ENCODE measurements at regions not wholly inside any gene's neighbourhood (a gene's known extent, or its start where the extent isn't known, plus 50 kb on each side); places are given as distances from the start of the nearest gene placed in this dataset.

DNA sequence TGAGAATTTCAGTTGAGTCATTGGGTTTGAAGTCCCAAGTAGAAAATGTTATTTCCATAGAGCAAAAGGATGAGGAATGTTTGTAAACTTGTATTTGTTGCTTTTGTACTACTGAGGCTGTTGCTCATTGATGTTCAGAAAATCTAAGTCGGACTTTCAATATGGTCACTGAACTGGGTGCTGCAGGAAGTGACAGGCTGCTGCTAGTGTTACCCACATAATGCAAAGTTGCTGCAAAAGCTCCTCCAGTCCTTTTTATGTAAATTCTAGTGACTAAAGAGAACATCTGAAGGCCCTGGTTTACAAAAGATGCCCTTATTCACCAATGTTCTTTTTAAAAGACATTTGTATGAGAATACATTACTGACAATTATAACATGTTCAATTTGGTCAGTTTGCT is 131.1 kb upstream of the FAM98A start:
- Mint-ChIP-seq H3K27me3 (ENCODE audit: low read depth) (no peaks in the 10 kb centered on the region), H3K9me3 (peaks cover 2 to 3% of the 10 kb centered on the region in 2 donors), H3K27ac (no peak overlapping the region), H3K4me1 (ENCODE audit: low read depth) (no peaks in the 10 kb centered on the region), H3K4me3 (no peak overlapping the region), H3K36me3 (ENCODE audit: insufficient read depth in 2 of 2) (no peaks in the 10 kb centered on the region)
- ATAC-seq (replicated peaks in 1 of 2) (no peak), DNase-seq (no peak)

- peaks cover 2 to 3% of the 10 kb centered on the region in 2 donors for H3K9me3 Mint-ChIP-seq
- no peak overlapping the region for H3K4me3 Mint-ChIP-seq
- no peak overlapping the region for H3K27ac Mint-ChIP-seq
- ATAC-seq (replicated peaks in 1 of 2) (no peak), DNase-seq (no peak)
- no peaks in the 10 kb centered on the region for H3K4me1 Mint-ChIP-seq (ENCODE audit: low read depth)
- no peaks in the 10 kb centered on the region for H3K27me3 Mint-ChIP-seq (ENCODE audit: low read depth)
- no peaks in the 10 kb centered on the region for H3K36me3 Mint-ChIP-seq (ENCODE audit: insufficient read depth in 2 of 2)
These were observed 130.3 kb upstream of the FAM98A start for GRCh38 chr2:33729353-33729752.

GRCh38 chr2:33728106-33728505 is 129.0 kb upstream of the FAM98A start:
- H3K9me3 Mint-ChIP-seq = peaks cover 2 to 3% of the 10 kb centered on the region in 2 donors
- H3K4me1 Mint-ChIP-seq (ENCODE audit: low read depth) = no peaks in the 10 kb centered on the region
- ATAC-seq (replicated peaks in 1 of 2) (no peak), DNase-seq (no peak)
- H3K36me3 Mint-ChIP-seq (ENCODE audit: insufficient read depth in 2 of 2) = no peaks in the 10 kb centered on the region
- no peak overlapping the region for H3K4me3 Mint-ChIP-seq
- H3K27me3 Mint-ChIP-seq (ENCODE audit: low read depth) = no peaks in the 10 kb centered on the region
- no peak overlapping the region for H3K27ac Mint-ChIP-seq

DNA sequence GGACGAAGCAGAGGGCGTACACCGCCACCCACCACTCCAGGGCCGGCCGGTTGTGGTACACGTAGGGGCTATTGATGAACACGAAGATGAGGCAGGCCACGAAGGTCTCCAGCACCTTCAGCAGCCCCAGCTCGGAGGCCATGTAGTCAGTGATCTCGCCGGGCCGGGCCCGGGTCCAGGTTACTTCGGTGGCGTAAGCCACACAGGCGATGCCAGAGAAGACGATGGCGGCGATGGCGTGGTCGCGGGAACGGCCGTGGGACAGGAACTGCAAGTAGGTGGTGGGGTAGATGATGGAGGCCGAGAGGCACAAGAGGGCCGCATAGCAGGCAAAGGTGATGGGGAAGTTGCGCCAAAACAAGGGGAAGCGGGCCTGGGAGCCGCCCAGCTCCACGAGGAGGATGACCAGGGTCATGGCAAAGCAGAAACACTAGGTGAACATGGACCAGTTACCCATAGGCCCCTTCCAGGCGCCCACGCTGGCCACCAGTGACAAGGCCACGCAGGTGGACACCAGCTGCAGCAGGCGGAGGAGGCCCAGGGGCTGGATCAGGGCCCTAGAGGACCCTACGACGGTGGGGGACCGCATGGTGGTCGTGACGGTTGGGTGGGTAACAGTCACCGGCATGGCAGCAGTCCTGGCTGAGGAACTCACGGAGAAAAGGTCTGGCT is 128.4 kb upstream of the FAM98A start:
- ATAC-seq (replicated peaks in 1 of 2) = no peak
- Mint-ChIP-seq H3K27me3 (ENCODE audit: low read depth) (no peaks in the 10 kb centered on the region), H3K4me3 (no peak overlapping the region), H3K36me3 (ENCODE audit: insufficient read depth in 2 of 2) (no peaks in the 10 kb centered on the region), H3K9me3 (peaks cover 2 to 3% of the 10 kb centered on the region in 2 donors), H3K4me1 (ENCODE audit: low read depth) (no peaks in the 10 kb centered on the region), H3K27ac (no peak overlapping the region)
- no peak for DNase-seq

DNA sequence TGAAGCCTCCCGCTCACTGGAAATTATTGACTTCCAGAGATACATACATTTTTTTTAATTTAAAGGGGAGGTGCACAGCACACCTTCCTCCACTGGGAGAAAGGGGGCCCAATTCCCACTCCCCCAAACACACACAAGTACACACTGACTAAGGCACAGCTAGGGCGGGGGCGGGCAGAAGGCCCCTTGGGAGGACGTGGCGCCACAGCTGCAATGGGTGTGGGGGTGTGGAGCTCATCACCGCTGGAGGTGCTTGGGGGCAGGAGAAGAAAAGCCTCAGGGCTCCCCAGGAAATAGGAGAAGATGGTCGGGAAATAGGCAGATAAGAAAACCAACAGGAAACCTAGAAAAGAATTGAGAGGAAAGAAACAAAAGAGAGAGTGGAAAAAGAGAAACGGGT is 127.3 kb upstream of the FAM98A start:
- Mint-ChIP-seq H3K27me3 (ENCODE audit: low read depth) (no peaks in the 10 kb centered on the region), H3K4me3 (no peak overlapping the region), H3K9me3 (peaks cover 2 to 3% of the 10 kb centered on the region in 2 donors), H3K4me1 (ENCODE audit: low read depth) (no peaks in the 10 kb centered on the region), H3K36me3 (ENCODE audit: insufficient read depth in 2 of 2) (no peaks in the 10 kb centered on the region), H3K27ac (no peak overlapping the region)
- ATAC-seq (replicated peaks in 1 of 2) (no peak), DNase-seq (no peak)

DNA sequence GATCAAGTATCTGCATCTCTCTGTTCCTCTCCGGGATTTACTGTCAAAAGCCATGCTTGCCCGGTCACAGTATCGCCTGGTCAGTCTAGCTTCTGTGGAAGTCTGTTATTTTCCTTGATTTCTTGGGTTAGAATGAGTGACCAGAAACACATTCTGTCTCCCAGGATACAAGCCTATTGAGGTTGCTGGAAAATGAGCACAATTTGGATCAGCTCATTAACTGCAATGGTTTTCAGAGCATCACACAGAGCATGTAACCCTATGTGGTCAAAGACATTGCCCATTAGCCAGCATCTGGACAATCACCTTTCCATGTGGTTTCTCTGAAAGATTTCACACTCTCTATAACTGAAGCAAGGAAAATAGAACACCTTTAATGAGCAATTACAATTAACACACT is 124.2 kb upstream of the FAM98A start:
- Mint-ChIP-seq H3K27me3 (ENCODE audit: low read depth) (peaks cover 7% of the 10 kb centered on the region), H3K27ac (no peak overlapping the region), H3K4me1 (ENCODE audit: low read depth) (no peaks in the 10 kb centered on the region), H3K9me3 (peaks cover 2 to 3% of the 10 kb centered on the region in 2 donors), H3K4me3 (no peak overlapping the region), H3K36me3 (ENCODE audit: insufficient read depth in 2 of 2) (no peaks in the 10 kb centered on the region)
- no peak for ATAC-seq (replicated peaks in 1 of 2)
- DNase-seq = no peak

DNA sequence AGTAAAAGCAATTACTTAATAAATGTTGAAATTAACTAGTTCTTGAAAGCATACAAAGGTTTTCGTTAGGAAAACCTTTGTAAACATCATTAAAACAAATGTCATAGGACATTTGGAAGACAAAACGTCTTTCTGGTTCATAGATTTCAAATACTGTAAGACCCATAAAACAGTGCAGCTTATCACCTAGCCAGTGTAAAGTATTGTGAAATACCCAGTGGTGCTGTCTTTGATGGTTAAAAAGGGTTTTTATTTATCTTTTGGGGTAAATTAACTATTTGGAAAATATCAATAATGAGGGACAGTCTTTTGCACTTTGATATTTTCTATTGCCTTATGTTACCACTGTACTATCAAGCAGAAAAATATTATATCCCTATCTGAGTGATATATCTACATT is 120.0 kb upstream of the FAM98A start:
- H3K9me3 Mint-ChIP-seq = no peaks in the 10 kb centered on the region
- ATAC-seq (replicated peaks in 1 of 2) (no peak), DNase-seq (no peak)
- H3K27me3 Mint-ChIP-seq (ENCODE audit: low read depth) = peaks cover 16% of the 10 kb centered on the region
- no peak overlapping the region for H3K27ac Mint-ChIP-seq
- no peaks in the 10 kb centered on the region for H3K36me3 Mint-ChIP-seq (ENCODE audit: insufficient read depth in 2 of 2)
- H3K4me3 Mint-ChIP-seq = no peak overlapping the region
- no peaks in the 10 kb centered on the region for H3K4me1 Mint-ChIP-seq (ENCODE audit: low read depth)

DNA sequence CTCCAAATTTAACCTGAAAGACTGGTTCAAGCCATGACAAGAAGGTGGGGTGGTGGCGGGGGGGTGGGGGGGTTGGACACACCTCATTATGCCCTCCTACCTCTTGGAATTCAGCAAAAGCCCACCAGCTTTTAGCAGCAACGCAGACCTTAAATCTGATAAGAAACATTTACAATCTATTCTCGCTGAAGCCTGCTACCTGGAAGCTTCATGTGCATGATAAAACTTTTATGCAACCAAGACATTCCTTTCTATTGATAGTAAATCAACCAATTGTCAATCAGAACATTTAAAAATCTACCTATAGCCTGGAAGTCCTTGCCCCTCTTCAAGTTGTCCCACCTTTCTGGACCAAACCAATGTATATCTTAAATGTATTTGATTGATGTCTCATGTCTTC is 113.6 kb upstream of the FAM98A start:
- Mint-ChIP-seq H3K27ac (no peak overlapping the region), H3K4me3 (no peak overlapping the region), H3K36me3 (ENCODE audit: insufficient read depth in 2 of 2) (no peaks in the 10 kb centered on the region), H3K27me3 (ENCODE audit: low read depth) (peaks cover 8% of the 10 kb centered on the region), H3K9me3 (no peaks in the 10 kb centered on the region), H3K4me1 (ENCODE audit: low read depth) (no peaks in the 10 kb centered on the region)
- no peak for ATAC-seq (replicated peaks in 1 of 2)
- no peak for DNase-seq

DNA sequence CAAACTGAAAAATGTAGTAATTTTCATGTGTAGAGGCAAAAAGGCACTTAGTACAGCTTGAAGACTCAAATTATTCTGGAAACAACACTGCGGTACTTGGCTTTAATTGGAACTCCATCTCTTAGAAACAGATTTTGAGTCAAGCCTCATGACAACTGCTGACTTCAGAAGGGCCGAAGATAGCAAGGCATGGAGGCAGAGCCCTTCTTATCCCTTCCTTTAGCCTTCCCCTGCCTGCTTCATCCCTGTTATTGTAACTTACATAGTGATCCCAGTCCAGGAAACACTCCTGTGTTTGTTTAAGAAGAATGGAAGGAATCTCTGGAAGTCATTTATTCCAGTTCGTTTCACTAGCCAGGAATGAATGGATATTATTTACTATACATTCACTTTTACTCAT is 110.9 kb upstream of the FAM98A start:
- H3K27me3 Mint-ChIP-seq (ENCODE audit: low read depth) = no peaks in the 10 kb centered on the region
- ATAC-seq (replicated peaks in 1 of 2) = no peak
- no peak overlapping the region for H3K4me3 Mint-ChIP-seq
- no peaks in the 10 kb centered on the region for H3K4me1 Mint-ChIP-seq (ENCODE audit: low read depth)
- no peaks in the 10 kb centered on the region for H3K9me3 Mint-ChIP-seq
- no peak for DNase-seq
- H3K27ac Mint-ChIP-seq = no peak overlapping the region
- H3K36me3 Mint-ChIP-seq (ENCODE audit: insufficient read depth in 2 of 2) = no peaks in the 10 kb centered on the region

DNA sequence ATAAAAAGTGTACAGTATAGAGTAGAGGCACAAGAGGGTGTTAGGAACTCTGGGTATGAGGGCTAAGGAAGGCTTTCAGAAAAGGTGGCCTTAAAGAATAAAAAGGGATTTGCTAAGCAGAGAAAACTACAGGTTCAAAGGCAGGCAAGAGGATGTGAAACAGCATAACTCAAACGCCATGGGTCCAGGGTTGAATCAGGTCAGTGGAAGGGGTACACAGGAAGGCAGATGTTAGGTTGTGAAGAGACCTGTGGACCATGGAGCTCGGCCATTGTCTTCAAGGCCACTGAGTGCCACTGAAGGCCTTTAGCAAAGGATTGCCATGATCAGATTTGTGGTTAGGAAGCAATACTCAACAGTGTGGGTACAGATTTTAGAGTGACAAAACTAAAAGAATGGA is 108.2 kb upstream of the FAM98A start:
- Mint-ChIP-seq H3K27ac (no peak overlapping the region), H3K4me1 (ENCODE audit: low read depth) (no peaks in the 10 kb centered on the region), H3K27me3 (ENCODE audit: low read depth) (no peaks in the 10 kb centered on the region), H3K9me3 (no peaks in the 10 kb centered on the region), H3K4me3 (no peak overlapping the region), H3K36me3 (ENCODE audit: insufficient read depth in 2 of 2) (no peaks in the 10 kb centered on the region)
- no peak for ATAC-seq (replicated peaks in 1 of 2)
- DNase-seq = no peak

- ATAC-seq (replicated peaks in 1 of 2) (no peak), DNase-seq (no peak)
- Mint-ChIP-seq H3K27ac (no peak overlapping the region), H3K36me3 (ENCODE audit: insufficient read depth in 2 of 2) (no peaks in the 10 kb centered on the region), H3K9me3 (no peaks in the 10 kb centered on the region), H3K4me1 (ENCODE audit: low read depth) (no peaks in the 10 kb centered on the region), H3K4me3 (no peak overlapping the region), H3K27me3 (ENCODE audit: low read depth) (no peaks in the 10 kb centered on the region)
These were observed 107.3 kb upstream of the FAM98A start for GRCh38 chr2:33706410-33706809.

DNA sequence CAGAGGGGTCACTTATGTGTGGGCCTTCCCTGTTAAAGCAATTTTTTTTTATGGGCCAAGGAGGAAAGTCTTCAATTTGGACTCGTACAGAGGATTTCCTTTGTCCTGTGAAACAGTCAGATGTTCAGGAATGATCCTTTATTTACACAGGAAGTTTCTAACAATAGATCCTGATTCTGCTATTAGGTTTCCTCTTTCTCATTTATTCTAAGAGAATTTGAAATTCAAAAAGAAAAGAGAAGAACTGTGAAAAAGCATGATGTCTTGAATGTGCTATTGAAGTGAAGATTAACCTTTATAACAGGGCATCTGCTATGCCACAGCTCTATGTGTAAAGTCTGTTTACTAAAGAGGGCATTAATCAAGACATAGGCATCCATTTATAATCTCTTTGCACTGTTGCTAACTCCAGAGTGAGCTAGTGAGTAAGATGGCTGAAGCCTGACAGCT is 105.3 kb upstream of the FAM98A start:
- ATAC-seq (replicated peaks in 1 of 2) (no peak), DNase-seq (no peak)
- H3K36me3 Mint-ChIP-seq (ENCODE audit: insufficient read depth in 2 of 2) = no peaks in the 10 kb centered on the region
- no peak overlapping the region for H3K4me3 Mint-ChIP-seq
- no peaks in the 10 kb centered on the region for H3K27me3 Mint-ChIP-seq (ENCODE audit: low read depth)
- no peaks in the 10 kb centered on the region for H3K9me3 Mint-ChIP-seq
- no peaks in the 10 kb centered on the region for H3K4me1 Mint-ChIP-seq (ENCODE audit: low read depth)
- no peak overlapping the region for H3K27ac Mint-ChIP-seq

- peaks cover 4 to 11% of the 10 kb centered on the region in 2 donors for H3K36me3 Mint-ChIP-seq (ENCODE audit: insufficient read depth in 2 of 2)
- H3K4me3 Mint-ChIP-seq = no peak overlapping the region
- H3K9me3 Mint-ChIP-seq = peaks cover 9 to 14% of the 10 kb centered on the region in 2 donors
- DNase-seq (no peak), ATAC-seq (replicated peaks in 1 of 2) (no peak)
- H3K27me3 Mint-ChIP-seq (ENCODE audit: low read depth) = peaks cover 20% of the 10 kb centered on the region
- H3K27ac Mint-ChIP-seq = no peak overlapping the region
- no peaks in the 10 kb centered on the region for H3K4me1 Mint-ChIP-seq (ENCODE audit: low read depth)
These were observed 97.1 kb upstream of the FAM98A start for GRCh38 chr2:33696234-33696633.

DNA sequence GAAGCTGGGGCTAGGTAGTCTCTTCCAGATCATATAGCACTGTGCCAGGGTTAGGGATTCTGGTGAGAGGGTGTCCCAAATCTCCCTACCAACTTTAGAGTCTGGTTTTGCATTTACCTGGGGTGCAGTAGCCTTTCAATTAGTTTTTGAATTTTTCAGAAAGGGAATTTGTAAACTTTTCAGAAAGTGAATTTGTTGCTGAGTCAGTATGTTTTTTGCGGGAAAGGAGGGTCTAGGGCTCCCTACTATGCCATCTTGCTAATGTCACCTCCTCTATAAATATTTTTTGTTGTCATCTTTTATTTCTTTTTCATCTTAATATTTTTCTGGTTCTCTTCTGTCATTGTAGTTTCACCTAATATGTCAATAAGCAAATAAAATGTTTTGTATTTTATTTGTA is 95.8 kb upstream of the FAM98A start:
- Mint-ChIP-seq H3K4me3 (no peak overlapping the region), H3K27me3 (ENCODE audit: low read depth) (peaks cover 20% of the 10 kb centered on the region), H3K4me1 (ENCODE audit: low read depth) (no peaks in the 10 kb centered on the region), H3K9me3 (peaks cover 14 to 16% of the 10 kb centered on the region in 2 donors), H3K27ac (no peak overlapping the region), H3K36me3 (ENCODE audit: insufficient read depth in 2 of 2) (peaks cover 10 to 15% of the 10 kb centered on the region in 2 donors)
- DNase-seq (no peak), ATAC-seq (replicated peaks in 1 of 2) (no peak)
